ENCODE measurements at regions not wholly inside any gene's neighbourhood (a gene's known extent, or its start where the extent isn't known, plus 50 kb on each side); places are given as distances from the start of the nearest gene placed in this dataset.

DNA sequence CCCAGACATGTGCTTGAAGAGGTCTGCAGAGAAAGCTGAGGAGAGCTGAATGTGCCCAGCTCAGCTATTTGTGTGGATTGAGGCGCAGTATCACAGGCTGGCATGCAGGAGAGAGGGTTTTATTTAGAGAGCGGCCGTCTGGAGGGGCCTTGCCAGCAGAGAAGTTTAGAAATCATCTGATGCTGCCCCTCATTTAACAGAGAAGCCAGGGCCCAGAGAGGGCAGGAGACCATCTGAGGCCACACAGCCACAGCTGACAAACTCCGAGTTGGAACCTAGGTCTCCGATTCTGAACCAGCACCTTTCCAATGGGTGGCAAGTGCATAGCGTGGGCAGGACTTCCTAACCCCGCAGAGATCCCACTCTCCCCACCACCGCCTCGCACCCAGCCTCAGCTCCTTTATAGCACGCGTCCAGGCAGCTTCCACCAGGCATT is 101.0 kb downstream of the LSM3 start:
- no peak overlapping the region for H3K27ac ChIP-seq
- TF ChIP-seq CTCF (IDR thresholded peaks at IDR 0.05) = no peak
- intact Hi-C loops (cut with DNase I) = no loop called here
- no peaks in the 10 kb centered on the region for H3K27me3 ChIP-seq
- H3K36me3 ChIP-seq = no peaks in the 10 kb centered on the region
- DNase-seq (no peak), ATAC-seq (no peak)
- peaks cover 6% of the 10 kb centered on the region for H3K4me1 ChIP-seq
- H3K9me3 ChIP-seq = no peaks in the 10 kb centered on the region
- H3K4me3 ChIP-seq = no peak overlapping the region

DNA sequence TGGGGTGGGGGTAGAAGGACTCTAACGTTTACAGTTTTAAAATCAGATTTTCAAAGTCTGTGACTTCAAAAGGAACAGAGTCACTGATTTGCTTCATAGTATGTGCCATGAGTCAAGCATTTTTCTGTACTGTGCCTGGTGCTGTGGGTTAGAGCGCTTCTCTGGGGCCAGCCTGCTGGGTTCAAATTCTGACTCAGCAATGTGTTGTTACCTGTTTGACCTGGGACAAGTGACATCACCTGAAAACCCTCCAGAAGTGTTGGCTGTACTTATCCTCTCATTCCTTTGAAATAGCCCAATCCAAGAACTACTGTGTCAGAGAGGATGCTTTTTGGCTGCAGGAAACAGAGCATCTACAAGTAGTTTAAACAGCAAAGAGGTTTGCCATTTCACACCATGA is 101.7 kb downstream of the LSM3 start:
- Histone ChIP-seq H3K27me3 (no peaks in the 10 kb centered on the region), H3K9me3 (no peaks in the 10 kb centered on the region), H3K4me3 (no peak overlapping the region), H3K36me3 (no peaks in the 10 kb centered on the region), H3K27ac (no peak overlapping the region), H3K4me1 (peaks cover 6% of the 10 kb centered on the region)
- DNase-seq (no peak), ATAC-seq (no peak)
- intact Hi-C loops (cut with DNase I) = no loop called here
- TF ChIP-seq CTCF (IDR thresholded peaks at IDR 0.05) = no peak

- Histone ChIP-seq H3K4me1 (peaks cover 11% of the 10 kb centered on the region), H3K27me3 (no peaks in the 10 kb centered on the region), H3K4me3 (no peak overlapping the region), H3K27ac (no peak overlapping the region), H3K36me3 (no peaks in the 10 kb centered on the region), H3K9me3 (no peaks in the 10 kb centered on the region)
- intact Hi-C loops (cut with DNase I) = no loop called here
- DNase-seq (no peak), ATAC-seq (no peak)
- TF ChIP-seq CTCF (IDR thresholded peaks at IDR 0.05) = no peak
Measured at GRCh38 chr3:14281053-14281452, 102.4 kb downstream of the LSM3 start.

- Histone ChIP-seq H3K27ac (no peak overlapping the region), H3K27me3 (no peaks in the 10 kb centered on the region), H3K36me3 (no peaks in the 10 kb centered on the region), H3K4me1 (peaks cover 11% of the 10 kb centered on the region), H3K4me3 (no peak overlapping the region), H3K9me3 (no peaks in the 10 kb centered on the region)
- no peak for ATAC-seq
- DNase-seq = no peak
- TF ChIP-seq CTCF (IDR thresholded peaks at IDR 0.05) = no peak
- intact Hi-C loops (cut with DNase I) = no loop called here
Measured at GRCh38 chr3:14282001-14282705, 103.5 kb downstream of the LSM3 start.

GRCh38 chr3:14282706-14283075 is 104.1 kb downstream of the LSM3 start:
- Histone ChIP-seq H3K27me3 (no peaks in the 10 kb centered on the region), H3K4me3 (no peak overlapping the region), H3K36me3 (no peaks in the 10 kb centered on the region), H3K27ac (no peak overlapping the region), H3K9me3 (no peaks in the 10 kb centered on the region), H3K4me1 (peaks cover 11% of the 10 kb centered on the region)
- TF ChIP-seq CTCF (IDR thresholded peaks at IDR 0.05) = no peak
- intact Hi-C loops (cut with DNase I) = no loop called here
- DNase-seq (no peak), ATAC-seq (no peak)

Measured in upper lobe of right lung (tissue), 1 donor.